HepG2 (cell line): ENCODE measurements at regions not wholly inside any gene's neighbourhood (a gene's known extent, or its start where the extent isn't known, plus 50 kb on each side); places are given as distances from the start of the nearest gene placed in this dataset.

Experiments used
- CAMTA2 ChIP-seq: sonication (generic); formaldehyde crosslinking; IDR thresholded peaks from 2 replicates; pipeline ENCODE4 v1.4.0; 2020; ENCODE audit warnings: mild to moderate bottlenecking, missing genetic modification reagents, borderline replicate concordance
- DPF2 ChIP-seq: sonication (generic); formaldehyde crosslinking; IDR thresholded peaks from 2 replicates; pipeline ENCODE4 v1.4.0; 2020; ENCODE audit warnings: mild to moderate bottlenecking, low read depth, missing genetic modification reagents, borderline replicate concordance
- HOXA5 ChIP-seq: sonication (generic); formaldehyde crosslinking; IDR thresholded peaks from 2 replicates; pipeline ENCODE4 v1.4.0; 2020; ENCODE audit warnings: missing genetic modification reagents
- KDM5B ChIP-seq: sonication (generic); formaldehyde crosslinking; IDR thresholded peaks from 2 replicates; pipeline ENCODE4 v1.4.0; 2020; ENCODE audit warnings: missing genetic modification reagents, mild to moderate bottlenecking, borderline replicate concordance
- MYC ChIP-seq: sonication (generic); formaldehyde crosslinking; IDR thresholded peaks from 2 replicates; pipeline ENCODE4 v1.9.0; 2021; ENCODE audit warnings: missing genetic modification reagents, borderline replicate concordance
- PLSCR1 ChIP-seq: sonication (generic); formaldehyde crosslinking; IDR thresholded peaks from 2 replicates; pipeline ENCODE4 v1.5.0; 2020; ENCODE audit warnings: missing genetic modification reagents, mild to moderate bottlenecking, borderline replicate concordance
- RAD21 ChIP-seq: fragments of 450-650 bp; formaldehyde crosslinking; IDR thresholded peaks from 2 replicates; pipeline ENCODE4 v1.5.0; 2020; ENCODE audit warnings: mild to moderate bottlenecking
- SP5 ChIP-seq: IDR thresholded peaks from 2 replicates; pipeline ENCODE4 v1.6.1; 2016; ENCODE audit warnings: low read depth, borderline replicate concordance
- ZFP36 ChIP-seq: fragments of 150-350 bp; IDR thresholded peaks from 2 replicates; pipeline ENCODE4 v1.6.1; 2018; ENCODE audit warnings: borderline replicate concordance, low read length, low read depth; ENCODE audit not compliant: partially characterized antibody
- ZNF230 ChIP-seq: sonication (generic); formaldehyde crosslinking; IDR thresholded peaks from 2 replicates; pipeline ENCODE4 v1.4.0; 2020; ENCODE audit warnings: mild to moderate bottlenecking, missing genetic modification reagents
- ZNF292 ChIP-seq: sonication (generic); formaldehyde crosslinking; IDR thresholded peaks from 2 replicates; pipeline ENCODE4 v1.8.1; 2022; ENCODE audit warnings: mild to moderate bottlenecking, low read depth, missing genetic modification reagents, borderline replicate concordance
- TF ChIP-seq, protein P1 (sequence below): IDR thresholded peaks from 2 replicates; pipeline ENCODE4 v1.6.1; 2012; ENCODE audit warnings: inconsistent platforms
- TF ChIP-seq, protein P2 (sequence below): sonication (generic); formaldehyde crosslinking; conservative IDR thresholded peaks from 2 replicates; pipeline ENCODE4 v1.8.0; 2022; ENCODE audit warnings: mild to moderate bottlenecking, moderate library complexity, missing genetic modification reagents

DNA sequence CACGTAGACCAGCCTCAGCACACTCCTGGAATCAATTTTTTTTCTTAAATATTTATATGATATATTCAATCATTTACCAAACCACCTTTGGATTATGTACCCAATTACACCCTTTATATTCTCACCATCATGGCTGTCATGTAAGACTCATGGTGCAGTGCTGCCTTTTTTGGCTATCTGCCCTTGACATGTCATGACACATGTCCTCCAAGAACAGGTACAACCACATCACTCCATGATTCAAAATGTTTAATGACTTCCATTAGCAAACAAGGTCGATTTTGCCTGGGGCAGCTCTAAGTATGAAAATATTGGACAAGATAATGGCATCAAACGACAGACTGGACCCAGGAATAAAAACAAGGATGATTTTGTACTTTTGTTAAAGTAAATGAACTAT is 861.1 kb upstream of the ADAMTS5 start:
- TF ChIP-seq MYC (CRISPR knock-in tag) = no peak
- no peak for TF ChIP-seq PLSCR1 (CRISPR knock-in tag)
- no peak for TF ChIP-seq HOXA5 (CRISPR knock-in tag)
- TF ChIP-seq SP5 (CRISPR knock-in tag) = no peak
- TF ChIP-seq, protein P1, sequence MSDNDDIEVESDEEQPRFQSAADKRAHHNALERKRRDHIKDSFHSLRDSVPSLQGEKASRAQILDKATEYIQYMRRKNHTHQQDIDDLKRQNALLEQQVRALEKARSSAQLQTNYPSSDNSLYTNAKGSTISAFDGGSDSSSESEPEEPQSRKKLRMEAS = no peak
- no peak for TF ChIP-seq KDM5B (CRISPR knock-in tag)
- TF ChIP-seq ZNF230 (CRISPR knock-in tag) = no peak
- no peak for TF ChIP-seq CAMTA2 (CRISPR knock-in tag)
- TF ChIP-seq DPF2 (CRISPR knock-in tag) = no peak
- no peak for TF ChIP-seq ZFP36
- no peak for TF ChIP-seq ZNF292 (CRISPR knock-in tag)
- TF ChIP-seq, protein P2, sequence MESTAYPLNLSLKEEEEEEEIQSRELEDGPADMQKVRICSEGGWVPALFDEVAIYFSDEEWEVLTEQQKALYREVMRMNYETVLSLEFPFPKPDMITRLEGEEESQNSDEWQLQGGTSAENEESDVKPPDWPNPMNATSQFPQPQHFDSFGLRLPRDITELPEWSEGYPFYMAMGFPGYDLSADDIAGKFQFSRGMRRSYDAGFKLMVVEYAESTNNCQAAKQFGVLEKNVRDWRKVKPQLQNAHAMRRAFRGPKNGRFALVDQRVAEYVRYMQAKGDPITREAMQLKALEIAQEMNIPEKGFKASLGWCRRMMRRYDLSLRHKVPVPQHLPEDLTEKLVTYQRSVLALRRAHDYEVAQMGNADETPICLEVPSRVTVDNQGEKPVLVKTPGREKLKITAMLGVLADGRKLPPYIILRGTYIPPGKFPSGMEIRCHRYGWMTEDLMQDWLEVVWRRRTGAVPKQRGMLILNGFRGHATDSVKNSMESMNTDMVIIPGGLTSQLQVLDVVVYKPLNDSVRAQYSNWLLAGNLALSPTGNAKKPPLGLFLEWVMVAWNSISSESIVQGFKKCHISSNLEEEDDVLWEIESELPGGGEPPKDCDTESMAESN = no peak
- no peak for TF ChIP-seq RAD21 (CRISPR knock-in tag)
